ENCODE measurements at regions not wholly inside any gene's neighbourhood (a gene's known extent, or its start where the extent isn't known, plus 50 kb on each side); places are given as distances from the start of the nearest gene placed in this dataset.

GRCh38 chr5:3199962-3200755 lies 395.5 kb upstream of the IRX1 start:
- no peak for TF ChIP-seq CTCF (IDR thresholded peaks at IDR 0.05)
- no peak for TF ChIP-seq POLR2A (IDR thresholded peaks at IDR 0.05)
